Suprapubic skin (tissue), 4 donors: ENCODE measurements at regions not wholly inside any gene's neighbourhood (a gene's known extent, or its start where the extent isn't known, plus 50 kb on each side); places are given as distances from the start of the nearest gene placed in this dataset.
"Not testable (repeated sequence)": the region's sequence is repeated elsewhere in the genome, so short reads cannot be mapped to it uniquely, and the experiment has no call there.

Source experiments
- DNase-seq, 2 donors: peaks; one replicate each; pipeline ENCODE4 v3.0.0-alpha.2; 2019; ENCODE audit warnings: low spot score in 2 of 2
- H3K27ac ChIP-seq: fragments of 200-600 bp; sonication (generic); one replicate; pipeline ENCODE4 v1.5.1; 2019
- H3K27me3 ChIP-seq: fragments of 200-600 bp; sonication (generic); one replicate; pipeline ENCODE4 v1.5.1; 2019
- H3K36me3 ChIP-seq: fragments of 200-600 bp; sonication (generic); one replicate; pipeline ENCODE4 v1.5.1; 2019
- H3K4me1 ChIP-seq: fragments of 200-600 bp; sonication (generic); one replicate; pipeline ENCODE4 v1.5.1; 2019
- H3K4me3 ChIP-seq: fragments of 200-600 bp; sonication (generic); one replicate; pipeline ENCODE4 v1.5.1; 2019; ENCODE audit warnings: mild to moderate bottlenecking
- H3K9me3 ChIP-seq: fragments of 200-600 bp; sonication (generic); one replicate; pipeline ENCODE4 v1.5.1; 2019
- CTCF ChIP-seq, 2 donors: fragments of 200-600 bp in 1 of 2; fragments of 450-650 bp in 1 of 2; sonication (generic) in 1 of 2; IDR thresholded peaks; one replicate each; pipeline ENCODE4 v1.5.1; 2016 to 2019; ENCODE audit warnings: antibody characterized with exemption in 2 of 2, mild to moderate bottlenecking in 1 of 2, moderate library complexity in 1 of 2
- EP300 ChIP-seq: sonication (generic); formaldehyde crosslinking; IDR thresholded peaks from one replicate; pipeline ENCODE4 v1.6.1; 2017; ENCODE audit warnings: antibody characterized with exemption
- POLR2A ChIP-seq, 2 donors: fragments of 450-650 bp; IDR thresholded peaks; one replicate each; pipeline ENCODE4 v1.6.1; 2017; ENCODE audit warnings: antibody characterized with exemption in 2 of 2, mild to moderate bottlenecking in 2 of 2, moderate library complexity in 2 of 2
- POLR2AphosphoS5 ChIP-seq, 3 donors: sonication (generic); formaldehyde crosslinking; IDR thresholded peaks; one replicate each; pipeline ENCODE4 v1.6.1; 2017; ENCODE audit warnings: antibody characterized with exemption in 3 of 3
- WGBS: methylation state at CpG from one replicate; pipeline ENCODE4 v1.1.5; 2018; 5-methylcytosine and 5-hydroxymethylcytosine counted together

GRCh38 chr3:154844863-154845262 lies 235.3 kb upstream of the MME start:
- 81% methylated on average over 1 of the region's 1 CpG for WGBS
- no peak for DNase-seq
- no peaks in the 10 kb centered on the region for H3K27me3 ChIP-seq

GRCh38 chr3:154843647-154844046 lies 236.5 kb upstream of the MME start:
- no peak overlapping the region for H3K27ac ChIP-seq
- no peaks in the 10 kb centered on the region for H3K4me1 ChIP-seq
- no peaks in the 10 kb centered on the region for H3K9me3 ChIP-seq
- DNase-seq: no peak
- TF ChIP-seq CTCF (IDR thresholded peaks at IDR 0.05) (no peak), POLR2AphosphoS5 (IDR thresholded peaks at IDR 0.05) (no peak), POLR2A (IDR thresholded peaks at IDR 0.05) (no peak), EP300 (no peak)
- no peak overlapping the region for H3K4me3 ChIP-seq
- H3K27me3 ChIP-seq: no peaks in the 10 kb centered on the region
- no peaks in the 10 kb centered on the region for H3K36me3 ChIP-seq
- 58% methylated on average over 1 of the region's 1 CpG for WGBS

More at GRCh38 chr3:154844863-154845262, 235.3 kb upstream of the MME start:
- Histone ChIP-seq H3K4me1 (no peaks in the 10 kb centered on the region), H3K27ac (no peak overlapping the region), H3K36me3 (no peaks in the 10 kb centered on the region), H3K9me3 (no peaks in the 10 kb centered on the region), H3K4me3 (no peak overlapping the region)
- TF ChIP-seq CTCF (IDR thresholded peaks at IDR 0.05) (no peak), POLR2AphosphoS5 (IDR thresholded peaks at IDR 0.05) (no peak), EP300 (no peak), POLR2A (IDR thresholded peaks at IDR 0.05) (no peak)

GRCh38 chr3:154842536-154842935 lies 237.6 kb upstream of the MME start:
- TF ChIP-seq EP300 (no peak), POLR2AphosphoS5 (IDR thresholded peaks at IDR 0.05) (no peak)
- WGBS: 83% methylated on average over 2 of the region's 2 CpGs
- DNase-seq: no peak
- no peaks in the 10 kb centered on the region for H3K9me3 ChIP-seq
- no peaks in the 10 kb centered on the region for H3K27me3 ChIP-seq
- H3K36me3 ChIP-seq: no peaks in the 10 kb centered on the region
- H3K27ac ChIP-seq: no peak overlapping the region
- no peak overlapping the region for H3K4me3 ChIP-seq
- no peaks in the 10 kb centered on the region for H3K4me1 ChIP-seq

- no peaks in the 10 kb centered on the region for H3K4me1 ChIP-seq
- no peak overlapping the region for H3K27ac ChIP-seq
- no peaks in the 10 kb centered on the region for H3K27me3 ChIP-seq
- H3K4me3 ChIP-seq: no peak overlapping the region
- no peaks in the 10 kb centered on the region for H3K9me3 ChIP-seq
- no peak for TF ChIP-seq CTCF (IDR thresholded peaks at IDR 0.05)
- TF ChIP-seq POLR2AphosphoS5 (IDR thresholded peaks at IDR 0.05): no peak
- no peak for TF ChIP-seq EP300
- TF ChIP-seq POLR2A (IDR thresholded peaks at IDR 0.05): no peak
- DNase-seq: no peak
- WGBS: 78% methylated on average over 3 of the region's 3 CpGs
- no peaks in the 10 kb centered on the region for H3K36me3 ChIP-seq
Observed at GRCh38 chr3:154835639-154836038, 244.5 kb upstream of the MME start.

GRCh38 chr3:154834831-154835230 lies 245.3 kb upstream of the MME start:
- H3K4me3 ChIP-seq, H3K27ac ChIP-seq, DNase-seq, H3K4me1 ChIP-seq, H3K36me3 ChIP-seq, H3K9me3 ChIP-seq, H3K27me3 ChIP-seq: not testable (repeated sequence)
- WGBS: 93% methylated on average over 12 of the region's 12 CpGs

- no peaks in the 10 kb centered on the region for H3K27me3 ChIP-seq
- no peak for DNase-seq
- no peak overlapping the region for H3K4me3 ChIP-seq
- no peaks in the 10 kb centered on the region for H3K9me3 ChIP-seq
- no peak overlapping the region for H3K27ac ChIP-seq
- no peaks in the 10 kb centered on the region for H3K4me1 ChIP-seq
- 49% methylated on average over 2 of the region's 2 CpGs for WGBS
- TF ChIP-seq POLR2A (IDR thresholded peaks at IDR 0.05) (no peak), EP300 (no peak), CTCF (IDR thresholded peaks at IDR 0.05) (no peak), POLR2AphosphoS5 (IDR thresholded peaks at IDR 0.05) (no peak)
- no peaks in the 10 kb centered on the region for H3K36me3 ChIP-seq
Observed at GRCh38 chr3:154829929-154830328, 250.2 kb upstream of the MME start.
